CD4-positive, alpha-beta T cell (primary cell): ENCODE measurements at regions not wholly inside any gene's neighbourhood (a gene's known extent, or its start where the extent isn't known, plus 50 kb on each side); places are given as distances from the start of the nearest gene placed in this dataset.

Experiments
- ATAC-seq: fragments of 200-7000 bp; cut with Tn5 transposase; one replicate; pipeline ENCODE4 v1.10.0; 2022; ENCODE audit warnings: mild to moderate bottlenecking; ENCODE audit not compliant: poor library complexity
- CTCF ChIA-PET: fragments of 350-600 bp; sonication (Branson Sonifier 250); formaldehyde crosslinking; loops from one replicate; lab custom pipeline; 2021; ENCODE audit warnings: antibody characterized with exemption, inconsistent platforms; lab: Charles Lee
- POLR2A ChIA-PET: fragments of 350-600 bp; sonication (Branson Sonifier 250); formaldehyde crosslinking; loops from one replicate; lab custom pipeline; 2021; ENCODE audit warnings: antibody characterized with exemption, inconsistent platforms; lab: Charles Lee
- DNase-seq, 14 experiments: peaks; one replicate each; pipeline ENCODE4 v3.0.0-alpha.2; 2013 to 2020; ENCODE audit warnings: mixed read lengths in 2 of 14
- H3K27ac ChIP-seq, 2 donors: one replicate each; pipeline versions ENCODE4 v1.5.1 to v1.7.0; 2013; ENCODE audit warnings: low read length in 2 of 2, low read depth in 1 of 2, mild to moderate bottlenecking in 1 of 2
- H3K27me3 ChIP-seq, 2 experiments: 1 replicate in 1 of 2; 2 replicates in 1 of 2; pipeline versions ENCODE4 v1.6.1 to v1.7.0; 2013; ENCODE audit warnings: low read length in 2 of 2, control low read depth in 1 of 2, mild to moderate bottlenecking in 1 of 2, moderate library complexity in 1 of 2; ENCODE audit not compliant: insufficient read depth in 2 of 2, control insufficient read depth in 1 of 2
- H3K36me3 ChIP-seq: one replicate; pipeline ENCODE4 v1.6.1; 2013; ENCODE audit warnings: low read length, control low read depth; ENCODE audit not compliant: insufficient read depth
- H3K4me1 ChIP-seq: one replicate; pipeline ENCODE4 v1.6.1; 2013; ENCODE audit warnings: low read length, control low read depth; ENCODE audit not compliant: insufficient read depth
- H3K4me3 ChIP-seq: one replicate; pipeline ENCODE4 v1.5.1; 2013; ENCODE audit warnings: mild to moderate bottlenecking, low read length, moderate library complexity
- H3K9me3 ChIP-seq, 2 experiments: 1 replicate in 1 of 2; 2 replicates in 1 of 2; pipeline versions ENCODE4 v1.6.1 to v1.7.0; 2013; ENCODE audit warnings: low read length in 2 of 2, mild to moderate bottlenecking in 2 of 2, control low read depth in 1 of 2, moderate library complexity in 1 of 2; ENCODE audit not compliant: control insufficient read depth in 1 of 2, insufficient read depth in 1 of 2
- H3K27ac Mint-ChIP-seq: one replicate; pipeline ENCODE4 v1.8.0; 2020; ENCODE audit warnings: mixed read lengths
- H3K27me3 Mint-ChIP-seq: one replicate; pipeline ENCODE4 v1.8.0; 2021; ENCODE audit warnings: mixed read lengths
- H3K36me3 Mint-ChIP-seq: one replicate; pipeline ENCODE4 v1.8.0; 2021; ENCODE audit warnings: low read depth, mixed read lengths
- H3K4me1 Mint-ChIP-seq: one replicate; pipeline ENCODE4 v1.8.0; 2021; ENCODE audit warnings: low read depth, mixed read lengths
- H3K4me3 Mint-ChIP-seq: one replicate; pipeline ENCODE4 v1.8.0; 2020; ENCODE audit warnings: mild to moderate bottlenecking, mixed read lengths
- H3K9me3 Mint-ChIP-seq: one replicate; pipeline ENCODE4 v1.8.0; 2020; ENCODE audit warnings: mixed read lengths
- intact Hi-C, 2 experiments: fragments of 100-400 bp; cut with DNase I in 1 of 2; cut with micrococcal nuclease in 1 of 2; formaldehyde crosslinking; loops; one replicate each; pipeline versions ENCODE4 v1.15.1 to v1.9.0; 2023 to 2025; cut with DNase I, micrococcal nuclease
- TF ChIP-seq, protein P1 (sequence below): fragments of 200-600 bp; IDR thresholded peaks from one replicate; pipeline ENCODE4 v1.8.0; 2022; ENCODE audit warnings: antibody characterized with exemption, mild to moderate bottlenecking

DNA sequence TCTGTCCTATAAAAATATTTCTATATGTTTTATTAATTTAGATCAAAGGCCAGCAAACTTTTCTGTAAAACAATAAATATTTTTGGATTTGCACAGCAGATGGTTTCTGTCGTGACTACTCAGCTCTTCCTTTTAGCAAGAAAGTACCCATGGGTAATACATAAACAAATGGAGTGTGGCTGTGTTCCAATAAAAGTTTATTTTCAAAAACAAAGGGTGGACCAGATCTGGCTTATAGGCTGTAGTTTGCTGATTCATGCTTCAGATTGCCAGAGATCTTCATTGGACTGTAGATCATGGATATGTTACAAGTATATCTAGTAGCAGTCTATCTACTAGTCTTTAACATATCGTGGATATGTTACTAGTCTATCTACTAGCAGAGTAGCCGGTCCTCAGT is 590.5 kb downstream of the CSNK1G3 start:
- Mint-ChIP-seq H3K36me3 (no peaks in the 10 kb centered on the region), H3K27me3 (no peaks in the 10 kb centered on the region), H3K4me3 (no peak overlapping the region), H3K27ac (no peak overlapping the region), H3K9me3 (no peaks in the 10 kb centered on the region), H3K4me1 (no peaks in the 10 kb centered on the region)
- H3K27me3 ChIP-seq: no peaks in the 10 kb centered on the region
- intact Hi-C loops: no loop called here
- H3K4me1 ChIP-seq: no peaks in the 10 kb centered on the region
- H3K27ac ChIP-seq: no peak overlapping the region
- ChIA-PET CTCF (no interaction called here), POLR2A (no interaction called here)
- no peak for ATAC-seq
- no peak for DNase-seq
- TF ChIP-seq, protein P1, sequence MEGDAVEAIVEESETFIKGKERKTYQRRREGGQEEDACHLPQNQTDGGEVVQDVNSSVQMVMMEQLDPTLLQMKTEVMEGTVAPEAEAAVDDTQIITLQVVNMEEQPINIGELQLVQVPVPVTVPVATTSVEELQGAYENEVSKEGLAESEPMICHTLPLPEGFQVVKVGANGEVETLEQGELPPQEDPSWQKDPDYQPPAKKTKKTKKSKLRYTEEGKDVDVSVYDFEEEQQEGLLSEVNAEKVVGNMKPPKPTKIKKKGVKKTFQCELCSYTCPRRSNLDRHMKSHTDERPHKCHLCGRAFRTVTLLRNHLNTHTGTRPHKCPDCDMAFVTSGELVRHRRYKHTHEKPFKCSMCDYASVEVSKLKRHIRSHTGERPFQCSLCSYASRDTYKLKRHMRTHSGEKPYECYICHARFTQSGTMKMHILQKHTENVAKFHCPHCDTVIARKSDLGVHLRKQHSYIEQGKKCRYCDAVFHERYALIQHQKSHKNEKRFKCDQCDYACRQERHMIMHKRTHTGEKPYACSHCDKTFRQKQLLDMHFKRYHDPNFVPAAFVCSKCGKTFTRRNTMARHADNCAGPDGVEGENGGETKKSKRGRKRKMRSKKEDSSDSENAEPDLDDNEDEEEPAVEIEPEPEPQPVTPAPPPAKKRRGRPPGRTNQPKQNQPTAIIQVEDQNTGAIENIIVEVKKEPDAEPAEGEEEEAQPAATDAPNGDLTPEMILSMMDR: no peak
- H3K9me3 ChIP-seq: no peaks in the 10 kb centered on the region
- no peak overlapping the region for H3K4me3 ChIP-seq
- no peaks in the 10 kb centered on the region for H3K36me3 ChIP-seq

GRCh38 chr5:124093658-124094057 is 581.7 kb downstream of the CSNK1G3 start:
- TF ChIP-seq, protein P1: no peak
- intact Hi-C loops: no loop called here
- H3K4me3 Mint-ChIP-seq: no peak overlapping the region
- Histone ChIP-seq H3K9me3 (no peaks in the 10 kb centered on the region), H3K4me3 (no peak overlapping the region), H3K27ac (no peak overlapping the region), H3K36me3 (no peaks in the 10 kb centered on the region), H3K27me3 (no peaks in the 10 kb centered on the region), H3K4me1 (no peaks in the 10 kb centered on the region)
- no peaks in the 10 kb centered on the region for H3K4me1 Mint-ChIP-seq
- ATAC-seq: no peak
- H3K27ac Mint-ChIP-seq: no peak overlapping the region
- H3K27me3 Mint-ChIP-seq: no peaks in the 10 kb centered on the region
- H3K36me3 Mint-ChIP-seq: no peaks in the 10 kb centered on the region
- no peak for DNase-seq
- peaks cover 2% of the 10 kb centered on the region for H3K9me3 Mint-ChIP-seq
- CTCF ChIA-PET: no interaction called here
- POLR2A ChIA-PET: no interaction called here

DNA sequence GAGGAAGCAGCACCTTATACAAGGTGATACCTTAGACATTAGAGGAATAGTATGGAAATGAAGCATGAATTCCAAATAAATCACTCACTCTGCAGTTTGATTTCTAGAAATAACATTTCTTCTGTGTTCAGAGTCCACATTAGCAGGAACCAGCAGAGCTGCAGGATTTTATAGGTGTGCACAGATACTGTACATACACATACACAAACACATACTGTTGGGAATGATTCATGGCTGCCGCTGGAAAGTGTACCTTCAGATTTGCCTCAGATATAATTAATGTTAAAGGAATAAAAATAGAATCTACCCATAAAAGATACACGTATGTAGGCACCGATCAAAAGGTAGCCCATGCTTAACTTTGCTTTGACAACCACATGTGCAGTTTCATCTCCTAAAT is 578.1 kb downstream of the CSNK1G3 start:
- CTCF ChIA-PET: no interaction called here
- TF ChIP-seq, protein P1: no peak
- H3K36me3 Mint-ChIP-seq: no peaks in the 10 kb centered on the region
- H3K36me3 ChIP-seq: no peaks in the 10 kb centered on the region
- ATAC-seq (no peak), DNase-seq (no peak)
- no peaks in the 10 kb centered on the region for H3K4me1 Mint-ChIP-seq
- no peaks in the 10 kb centered on the region for H3K9me3 ChIP-seq
- no peak overlapping the region for H3K4me3 Mint-ChIP-seq
- H3K27ac ChIP-seq: no peak overlapping the region
- no peaks in the 10 kb centered on the region for H3K27me3 Mint-ChIP-seq
- H3K27ac Mint-ChIP-seq: no peak overlapping the region
- H3K27me3 ChIP-seq: no peaks in the 10 kb centered on the region
- POLR2A ChIA-PET: no interaction called here
- intact Hi-C loops: no loop called here
- peaks cover 2% of the 10 kb centered on the region for H3K9me3 Mint-ChIP-seq
- H3K4me1 ChIP-seq: no peaks in the 10 kb centered on the region
- no peak overlapping the region for H3K4me3 ChIP-seq
